ENCODE measurements at regions not wholly inside any gene's neighbourhood (a gene's known extent, or its start where the extent isn't known, plus 50 kb on each side); places are given as distances from the start of the nearest gene placed in this dataset.
A peak's percentile ranks its signal among the peaks of the same experiment; 100 is the strongest.

- no CpG with 5 or more reads among the region's 7 CpGs for WGBS, 2 experiments (ENCODE audit: extremely low coverage in 2 of 2, insufficient read length in 1 of 2)
- Histone ChIP-seq H2AFZ (replicated peaks; ENCODE audit: low read length, poor library complexity) (no peak overlapping the region), H3K18ac (ENCODE audit: low read depth, low read length) (no peak overlapping the region), H3K23ac (ENCODE audit: low read depth, low read length) (no peak overlapping the region), H3K36me3 (ENCODE audit: control insufficient read depth, insufficient read depth, low read length) (no peaks in the 10 kb centered on the region), H3K14ac (replicated peaks; ENCODE audit: low read depth, low read length) (no peak overlapping the region), H3K79me1 (ENCODE audit: low read depth in 1 of 2, low read length in 2 of 2) (no peaks in the 10 kb centered on the region), H2BK15ac (ENCODE audit: low read depth, low read length) (no peak overlapping the region), H4K5ac (ENCODE audit: low read depth, low read length) (no peak overlapping the region), H2AK9ac (replicated peaks; ENCODE audit: low read depth, low read length, poor library complexity) (no peak overlapping the region), H4K20me1 (ENCODE audit: insufficient read depth, low read length) (no peaks in the 10 kb centered on the region), H2BK120ac (ENCODE audit: low read depth, low read length) (no peak overlapping the region), H3K27ac (ENCODE audit: insufficient read depth, low read length) (no peak overlapping the region), H3K4ac (ENCODE audit: low read depth, low read length) (no peak overlapping the region), H2BK5ac (ENCODE audit: low read depth, low read length, poor library complexity, severe bottlenecking) (no peak overlapping the region), H2BK20ac (ENCODE audit: low read depth, low read length) (no peak overlapping the region), H4K91ac (ENCODE audit: insufficient read depth, low read depth, low read length) (no peak overlapping the region), H3K9me1 (ENCODE audit: insufficient read depth, low read length) (no peaks in the 10 kb centered on the region), H3K4me3 (ENCODE audit: insufficient read depth, low read depth, low read length) (no peak overlapping the region), H3K56ac (ENCODE audit: extremely low read depth, insufficient read depth, low read length) (no peak overlapping the region), H3K9me3 (ENCODE audit: control insufficient read depth, insufficient read depth, low read length) (peaks cover 4% of the 10 kb centered on the region; the same call in 1 of the 2 replicates), H3K9ac (ENCODE audit: low read depth, low read length) (no peak overlapping the region), H3K4me2 (ENCODE audit: low read depth, low read length) (no peak overlapping the region), H3K27me3 (ENCODE audit: control insufficient read depth, insufficient read depth, low read length) (no peaks in the 10 kb centered on the region), H3K4me1 (ENCODE audit: control insufficient read depth, insufficient read depth, low read length) (no peaks in the 10 kb centered on the region; the same call in 1 of the 2 replicates), H4K8ac (ENCODE audit: low read depth in 2 of 2, low read length in 2 of 2) (no peak overlapping the region), H2AK5ac (ENCODE audit: low read depth, low read length) (no peak overlapping the region)
- dilution Hi-C loops (cut with HindIII; ENCODE audit: low sequenced_read_pairs, unreplicated experiment) = no loop called here
- ChIA-PET POLR2A (ENCODE audit: unreplicated experiment) (no interaction called here), CTCF (no interaction called here)
- ATAC-seq (ENCODE audit: low read depth) (no peak; the same call in 1 of the 2 replicates), DNase-seq (peak; percentile 41)
- BruUV-seq (replicated peaks) = no TSS peak
- in situ Hi-C loops (cut with MboI; ENCODE audit: low sequenced_read_pairs) = loop anchor here (25.0 kb wide), 1 partner anchor 900 kb away; no protein-coding TSS in a partner anchor
- TF ChIP-seq POLR2A (IDR thresholded peaks at IDR 0.05; ENCODE audit: low read depth, low read length) (no peak), NFE2L2 (IDR thresholded peaks at IDR 0.05; ENCODE audit: low read depth, low read length) (no peak), CTCF (conservative IDR thresholded peaks at IDR 0.05; ENCODE audit: low read depth, low read length) (no peak), CEBPB (IDR thresholded peaks at IDR 0.05; ENCODE audit: low read depth, low read length) (peak; percentile 71), MXI1 (IDR thresholded peaks at IDR 0.05; ENCODE audit: borderline replicate concordance, low read depth, low read length) (no peak)
- intact Hi-C loops (cut with micrococcal nuclease) = loop anchor here (5.0 kb wide), 2 partner anchors 110 to 895 kb away; no protein-coding TSS in a partner anchor
Measured at GRCh38 chr14:42112108-42112507, 505.4 kb downstream of the LRFN5 start.
